Esophagus squamous epithelium (tissue), 5 donors: ENCODE measurements at regions not wholly inside any gene's neighbourhood (a gene's known extent, or its start where the extent isn't known, plus 50 kb on each side); places are given as distances from the start of the nearest gene placed in this dataset.

Source experiments
- DNase-seq: peaks from one replicate; lab custom pipeline; 2025; lab: John Stamatoyannopoulos, UW
- H3K27ac ChIP-seq, 4 donors: fragments of 200-600 bp; sonication (generic); one replicate each; pipeline ENCODE4 v1.5.1; 2016 to 2019; ENCODE audit warnings: mild to moderate bottlenecking in 1 of 4
- H3K27me3 ChIP-seq, 4 donors: fragments of 200-600 bp; sonication (generic); 1 replicate in 3 of 4; 2 replicates in 1 of 4; pipeline versions ENCODE4 v1.5.1 to v1.6.0; 2017 to 2021; ENCODE audit warnings: antibody characterized with exemption in 1 of 4
- H3K36me3 ChIP-seq, 3 donors: fragments of 200-600 bp; sonication (generic); one replicate each; pipeline ENCODE4 v1.5.1; 2016 to 2019
- H3K4me1 ChIP-seq, 3 donors: fragments of 200-600 bp; sonication (generic); one replicate each; pipeline ENCODE4 v1.5.1; 2017 to 2019
- H3K4me3 ChIP-seq, 4 donors: fragments of 200-600 bp; sonication (generic); 1 replicate in 3 of 4; 2 replicates in 1 of 4; pipeline ENCODE4 v1.5.1; 2016 to 2019; ENCODE audit warnings: mild to moderate bottlenecking in 2 of 4, moderate library complexity in 1 of 4
- H3K9me3 ChIP-seq, 3 donors: fragments of 200-600 bp; sonication (generic); one replicate each; pipeline ENCODE4 v1.5.1; 2016 to 2019
- POLR2A ChIP-seq, 4 donors: fragments of 450-650 bp; IDR thresholded peaks; one replicate each; pipeline ENCODE4 v1.6.1; 2017; ENCODE audit warnings: antibody characterized with exemption in 4 of 4, mild to moderate bottlenecking in 4 of 4, moderate library complexity in 3 of 4
- WGBS, 2 donors: methylation state at CpG; one replicate each; pipeline ENCODE4 v1.1.5; 2018; 5-methylcytosine and 5-hydroxymethylcytosine counted together
- intact Hi-C: fragments of 100-400 bp; cut with DNase I; formaldehyde crosslinking; loops from one replicate; pipeline ENCODE4 v1.15.0; 2022
- TF ChIP-seq, protein P1 (sequence below), 6 experiments: fragments of 450-650 bp in 4 of 6; fragments of 200-600 bp in 2 of 6; sonication (generic) in 2 of 6; IDR thresholded peaks; one replicate each; pipeline ENCODE4 v1.5.1; 2016 to 2019; ENCODE audit warnings: antibody characterized with exemption in 6 of 6, mild to moderate bottlenecking in 4 of 6, moderate library complexity in 4 of 6
- donor health status: DM: yes; HTN: yes; CAD: no.

GRCh38 chr4:126890383-126890782 lies 742.4 kb upstream of the INTU start:
- TF ChIP-seq POLR2A (IDR thresholded peaks at IDR 0.05): no peak
- TF ChIP-seq, protein P1, sequence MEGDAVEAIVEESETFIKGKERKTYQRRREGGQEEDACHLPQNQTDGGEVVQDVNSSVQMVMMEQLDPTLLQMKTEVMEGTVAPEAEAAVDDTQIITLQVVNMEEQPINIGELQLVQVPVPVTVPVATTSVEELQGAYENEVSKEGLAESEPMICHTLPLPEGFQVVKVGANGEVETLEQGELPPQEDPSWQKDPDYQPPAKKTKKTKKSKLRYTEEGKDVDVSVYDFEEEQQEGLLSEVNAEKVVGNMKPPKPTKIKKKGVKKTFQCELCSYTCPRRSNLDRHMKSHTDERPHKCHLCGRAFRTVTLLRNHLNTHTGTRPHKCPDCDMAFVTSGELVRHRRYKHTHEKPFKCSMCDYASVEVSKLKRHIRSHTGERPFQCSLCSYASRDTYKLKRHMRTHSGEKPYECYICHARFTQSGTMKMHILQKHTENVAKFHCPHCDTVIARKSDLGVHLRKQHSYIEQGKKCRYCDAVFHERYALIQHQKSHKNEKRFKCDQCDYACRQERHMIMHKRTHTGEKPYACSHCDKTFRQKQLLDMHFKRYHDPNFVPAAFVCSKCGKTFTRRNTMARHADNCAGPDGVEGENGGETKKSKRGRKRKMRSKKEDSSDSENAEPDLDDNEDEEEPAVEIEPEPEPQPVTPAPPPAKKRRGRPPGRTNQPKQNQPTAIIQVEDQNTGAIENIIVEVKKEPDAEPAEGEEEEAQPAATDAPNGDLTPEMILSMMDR (IDR thresholded peaks at IDR 0.05): no peak
- Histone ChIP-seq H3K4me1 (no peaks in the 10 kb centered on the region), H3K36me3 (no peaks in the 10 kb centered on the region), H3K4me3 (no peak overlapping the region), H3K27me3 (no peaks in the 10 kb centered on the region), H3K27ac (no peak overlapping the region), H3K9me3 (no peaks in the 10 kb centered on the region)
- intact Hi-C loops: no loop called here
- no peak for DNase-seq

- Histone ChIP-seq H3K27me3 (no peaks in the 10 kb centered on the region), H3K27ac (no peak overlapping the region), H3K4me3 (no peak overlapping the region), H3K9me3 (no peaks in the 10 kb centered on the region), H3K4me1 (no peaks in the 10 kb centered on the region), H3K36me3 (no peaks in the 10 kb centered on the region)
- no peak for TF ChIP-seq POLR2A (IDR thresholded peaks at IDR 0.05)
- TF ChIP-seq, protein P1 (IDR thresholded peaks at IDR 0.05): no peak
- no peak for DNase-seq
- WGBS, 2 donors: 44 to 62% methylated on average over 3 of the region's 3 CpGs
- intact Hi-C loops: no loop called here
These were observed 741.8 kb upstream of the INTU start for GRCh38 chr4:126890994-126891393.

- H3K27ac ChIP-seq: no peak overlapping the region
- TF ChIP-seq POLR2A (IDR thresholded peaks at IDR 0.05): no peak
- TF ChIP-seq, protein P1 (IDR thresholded peaks at IDR 0.05): no peak
- no peak overlapping the region for H3K4me3 ChIP-seq
- no peaks in the 10 kb centered on the region for H3K36me3 ChIP-seq
- 82 to 83% methylated on average over 1 of the region's 1 CpG for WGBS, 2 donors
- peaks cover 0 to 12% (median 0%) of the 10 kb centered on the region in 3 donors for H3K9me3 ChIP-seq
- intact Hi-C loops: no loop called here
- no peaks in the 10 kb centered on the region for H3K27me3 ChIP-seq
- no peaks in the 10 kb centered on the region for H3K4me1 ChIP-seq
- DNase-seq: no peak
These were observed 737.8 kb upstream of the INTU start for GRCh38 chr4:126894963-126895362.

DNA sequence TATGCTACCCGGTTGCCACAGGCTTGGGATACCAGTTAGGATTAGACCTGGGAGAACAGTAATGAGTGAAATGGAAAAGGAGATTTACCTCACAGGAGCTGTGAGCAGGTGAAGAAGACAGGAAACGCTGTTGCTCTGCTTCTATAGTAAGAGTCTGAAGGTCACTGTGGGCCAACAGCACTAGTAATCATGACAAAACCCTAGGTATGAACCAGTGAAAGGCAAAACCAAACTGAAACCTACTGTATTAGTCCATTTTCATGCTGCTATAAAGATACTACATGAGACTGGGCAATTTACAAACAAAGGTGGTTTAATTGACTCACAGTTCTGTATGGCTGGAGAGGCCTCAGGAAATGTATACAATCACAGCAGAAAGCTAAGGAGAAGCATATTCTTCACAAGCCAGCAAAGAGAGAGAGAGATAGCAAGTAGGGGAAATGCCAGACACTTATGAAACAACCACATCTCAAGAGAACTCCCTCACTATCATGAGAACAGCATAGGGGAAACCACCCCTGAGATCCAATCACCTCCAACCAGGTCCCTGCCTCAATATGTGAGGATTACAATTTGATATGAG lies 736.7 kb upstream of the INTU start:
- WGBS, 2 donors: 81 to 97% methylated on average over 2 of the region's 2 CpGs
- TF ChIP-seq POLR2A (IDR thresholded peaks at IDR 0.05): no peak
- TF ChIP-seq, protein P1 (IDR thresholded peaks at IDR 0.05): no peak
- Histone ChIP-seq H3K4me3 (no peak overlapping the region), H3K27ac (no peak overlapping the region), H3K36me3 (no peaks in the 10 kb centered on the region), H3K4me1 (no peaks in the 10 kb centered on the region), H3K9me3 (peaks cover 0 to 12% (median 0%) of the 10 kb centered on the region in 3 donors), H3K27me3 (no peaks in the 10 kb centered on the region)
- no peak for DNase-seq
- intact Hi-C loops: no loop called here

DNA sequence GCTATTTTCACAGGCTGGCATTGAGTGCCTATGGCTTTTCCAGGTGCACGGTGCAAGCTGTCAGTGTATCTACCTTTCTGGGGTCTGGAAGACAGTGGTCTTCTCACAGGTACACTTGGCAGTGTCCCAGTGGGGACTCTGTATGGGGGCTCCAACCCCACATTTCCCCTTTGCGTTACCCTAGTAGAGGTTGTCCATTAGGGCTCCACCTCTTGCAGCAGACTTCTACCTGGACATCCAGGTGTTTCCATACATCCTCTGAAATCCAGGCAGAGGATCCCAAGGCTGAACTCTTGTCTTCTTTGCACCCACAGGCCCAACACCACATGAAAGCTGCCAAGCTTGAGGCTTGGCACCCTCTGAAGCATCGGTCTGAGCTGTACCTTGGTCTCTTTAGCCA lies 735.7 kb upstream of the INTU start:
- no peaks in the 10 kb centered on the region for H3K4me1 ChIP-seq
- peaks cover 0 to 12% (median 0%) of the 10 kb centered on the region in 3 donors for H3K9me3 ChIP-seq
- H3K36me3 ChIP-seq: no peaks in the 10 kb centered on the region
- 100% methylated on average over 1 of the region's 3 CpGs for WGBS, 2 donors
- no peak overlapping the region for H3K4me3 ChIP-seq
- intact Hi-C loops: no loop called here
- no peak for TF ChIP-seq POLR2A (IDR thresholded peaks at IDR 0.05)
- TF ChIP-seq, protein P1 (IDR thresholded peaks at IDR 0.05): no peak
- H3K27me3 ChIP-seq: no peaks in the 10 kb centered on the region
- H3K27ac ChIP-seq: no peak overlapping the region
- no peak for DNase-seq
